Tibial nerve (tissue), 4 donors: ENCODE measurements at regions not wholly inside any gene's neighbourhood (a gene's known extent, or its start where the extent isn't known, plus 50 kb on each side); places are given as distances from the start of the nearest gene placed in this dataset.

Experiments used
- DNase-seq, 2 donors: peaks; one replicate each; pipeline ENCODE4 v3.0.0-alpha.2; 2019; ENCODE audit warnings: low spot score in 2 of 2
- H3K27ac ChIP-seq, 4 donors: fragments of 200-600 bp; sonication (generic) in 3 of 4; one replicate each; pipeline ENCODE4 v1.5.1; 2017 to 2019; ENCODE audit warnings: mild to moderate bottlenecking in 1 of 4
- H3K27me3 ChIP-seq, 2 donors: fragments of 200-600 bp; sonication (generic) in 1 of 2; one replicate each; pipeline versions ENCODE4 v1.5.1 to v1.6.0; 2017 to 2019
- H3K36me3 ChIP-seq, 3 donors: fragments of 200-600 bp; sonication (generic); one replicate each; pipeline ENCODE4 v1.5.1; 2018 to 2019
- H3K4me1 ChIP-seq, 4 donors: fragments of 200-600 bp; sonication (generic) in 3 of 4; one replicate each; pipeline ENCODE4 v1.5.1; 2017 to 2019
- H3K4me3 ChIP-seq, 4 donors: fragments of 200-600 bp; sonication (generic) in 3 of 4; one replicate each; pipeline ENCODE4 v1.5.1; 2017 to 2019; ENCODE audit warnings: mild to moderate bottlenecking in 1 of 4, moderate library complexity in 1 of 4
- H3K9me3 ChIP-seq, 4 donors: fragments of 200-600 bp; sonication (generic) in 3 of 4; one replicate each; pipeline ENCODE4 v1.5.1; 2017 to 2019
- CTCF ChIP-seq, 5 experiments: fragments of 200-600 bp in 3 of 5; fragments of 450-650 bp in 2 of 5; sonication (generic) in 3 of 5; IDR thresholded peaks; one replicate each; pipeline ENCODE4 v1.5.1; 2016 to 2019; ENCODE audit warnings: antibody characterized with exemption in 5 of 5, mild to moderate bottlenecking in 3 of 5, moderate library complexity in 2 of 5
- EP300 ChIP-seq, 2 donors: sonication (generic); formaldehyde crosslinking; IDR thresholded peaks; one replicate each; pipeline ENCODE4 v1.6.1; 2017; ENCODE audit warnings: antibody characterized with exemption in 2 of 2, mild to moderate bottlenecking in 1 of 2
- POLR2A ChIP-seq, 2 donors: fragments of 450-650 bp; IDR thresholded peaks; one replicate each; pipeline ENCODE4 v1.6.1; 2017; ENCODE audit warnings: antibody characterized with exemption in 2 of 2, mild to moderate bottlenecking in 2 of 2, moderate library complexity in 2 of 2
- WGBS, 2 donors: methylation state at CpG; one replicate each; pipeline ENCODE4 v1.1.5; 2018; 5-methylcytosine and 5-hydroxymethylcytosine counted together

GRCh38 chr4:162364651-162365050, 200.9 kb upstream of the FSTL5 start:
- 88 to 92% methylated on average over 1 of the region's 1 CpG for WGBS, 2 donors
- no peak for DNase-seq
- no peaks in the 10 kb centered on the region for H3K9me3 ChIP-seq
- H3K4me1 ChIP-seq = no peaks in the 10 kb centered on the region
- H3K36me3 ChIP-seq = no peaks in the 10 kb centered on the region
- no peak overlapping the region for H3K27ac ChIP-seq
- H3K27me3 ChIP-seq = no peaks in the 10 kb centered on the region
- no peak overlapping the region for H3K4me3 ChIP-seq
- TF ChIP-seq EP300 (IDR thresholded peaks at IDR 0.05) = no peak
- TF ChIP-seq POLR2A (IDR thresholded peaks at IDR 0.05) = no peak
- TF ChIP-seq CTCF (IDR thresholded peaks at IDR 0.05) = no peak

- 73 to 85% methylated on average over 4 of the region's 4 CpGs for WGBS, 2 donors
- Histone ChIP-seq H3K27me3 (no peaks in the 10 kb centered on the region), H3K36me3 (no peaks in the 10 kb centered on the region), H3K4me1 (no peaks in the 10 kb centered on the region), H3K9me3 (no peaks in the 10 kb centered on the region), H3K4me3 (no peak overlapping the region), H3K27ac (no peak overlapping the region)
- no peak for DNase-seq
- TF ChIP-seq CTCF (IDR thresholded peaks at IDR 0.05) (no peak), POLR2A (IDR thresholded peaks at IDR 0.05) (no peak), EP300 (IDR thresholded peaks at IDR 0.05) (no peak)
These were observed 196.8 kb upstream of the FSTL5 start for GRCh38 chr4:162360369-162361149.

- no peaks in the 10 kb centered on the region for H3K9me3 ChIP-seq
- 45 to 53% methylated on average over 2 of the region's 2 CpGs for WGBS, 2 donors
- H3K4me3 ChIP-seq = no peak overlapping the region
- H3K36me3 ChIP-seq = no peaks in the 10 kb centered on the region
- H3K27me3 ChIP-seq = no peaks in the 10 kb centered on the region
- TF ChIP-seq CTCF (IDR thresholded peaks at IDR 0.05) = no peak
- TF ChIP-seq POLR2A (IDR thresholded peaks at IDR 0.05) = no peak
- TF ChIP-seq EP300 (IDR thresholded peaks at IDR 0.05) = no peak
- H3K4me1 ChIP-seq = no peaks in the 10 kb centered on the region
- DNase-seq = no peak
- H3K27ac ChIP-seq = no peak overlapping the region
These were observed 192.4 kb upstream of the FSTL5 start for GRCh38 chr4:162356181-162356580.

GRCh38 chr4:162352580-162353107, 188.8 kb upstream of the FSTL5 start:
- Histone ChIP-seq H3K4me1 (no peaks in the 10 kb centered on the region), H3K9me3 (no peaks in the 10 kb centered on the region), H3K27ac (no peak overlapping the region), H3K27me3 (no peaks in the 10 kb centered on the region), H3K4me3 (no peak overlapping the region), H3K36me3 (no peaks in the 10 kb centered on the region)
- DNase-seq = no peak
- WGBS, 2 donors = 65 to 79% methylated on average over 1 of the region's 1 CpG
- TF ChIP-seq POLR2A (IDR thresholded peaks at IDR 0.05) (no peak), CTCF (IDR thresholded peaks at IDR 0.05) (no peak), EP300 (IDR thresholded peaks at IDR 0.05) (no peak)

DNA sequence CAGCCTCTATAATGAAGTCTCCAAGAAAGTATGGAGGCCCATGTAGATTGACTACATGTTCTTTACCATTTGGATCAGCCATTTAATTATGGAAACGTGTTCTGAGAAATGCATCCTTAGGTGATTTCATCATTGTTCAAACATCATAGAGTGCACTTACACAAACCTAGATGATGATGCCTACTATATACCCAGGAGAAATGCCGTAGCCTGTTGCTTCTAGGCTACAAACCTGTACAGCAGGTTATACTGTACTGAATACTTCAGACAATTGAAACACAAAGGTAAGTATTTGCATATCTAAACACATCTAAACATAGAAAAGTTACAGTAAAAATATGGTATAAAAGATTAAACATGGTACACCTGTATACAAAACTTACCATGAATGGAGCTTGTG, 186.5 kb upstream of the FSTL5 start:
- Histone ChIP-seq H3K27me3 (no peaks in the 10 kb centered on the region), H3K27ac (no peak overlapping the region), H3K9me3 (no peaks in the 10 kb centered on the region), H3K4me1 (no peaks in the 10 kb centered on the region), H3K4me3 (no peak overlapping the region), H3K36me3 (no peaks in the 10 kb centered on the region)
- WGBS, 2 donors = 46 to 63% methylated on average over 2 of the region's 2 CpGs
- DNase-seq = no peak
- TF ChIP-seq CTCF (IDR thresholded peaks at IDR 0.05) = no peak
